HS-27A (cell line): ENCODE measurements at regions not wholly inside any gene's neighbourhood (a gene's known extent, or its start where the extent isn't known, plus 50 kb on each side); places are given as distances from the start of the nearest gene placed in this dataset.
"Not testable (repeated sequence)": the region's sequence is repeated elsewhere in the genome, so short reads cannot be mapped to it uniquely, and the experiment has no call there.

Experiments
- DNase-seq: peaks from one replicate; pipeline ENCODE4 v3.0.0-alpha.2; 2012; ENCODE audit warnings: low read depth, missing footprints

DNA sequence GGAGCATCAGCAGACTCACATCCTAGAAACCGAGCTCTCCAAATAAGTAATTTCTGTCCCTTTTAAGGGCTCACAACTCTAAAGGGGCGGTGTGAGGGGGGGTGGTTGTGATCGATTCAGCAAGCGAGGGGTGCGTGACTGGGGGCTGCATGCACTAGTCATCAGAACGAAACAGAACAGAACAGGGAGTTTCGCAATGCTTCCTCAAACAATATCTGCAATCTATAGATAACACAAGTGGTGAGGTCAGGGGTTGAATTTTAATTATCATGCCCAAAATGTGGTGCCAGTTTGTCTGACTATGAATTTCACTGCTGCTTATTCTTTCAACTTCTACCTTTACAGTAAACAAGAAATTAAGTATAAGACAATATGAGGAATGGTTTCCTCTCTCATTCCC is 1003.0 kb upstream of the NCAM2 start:
- no peak for DNase-seq

DNA sequence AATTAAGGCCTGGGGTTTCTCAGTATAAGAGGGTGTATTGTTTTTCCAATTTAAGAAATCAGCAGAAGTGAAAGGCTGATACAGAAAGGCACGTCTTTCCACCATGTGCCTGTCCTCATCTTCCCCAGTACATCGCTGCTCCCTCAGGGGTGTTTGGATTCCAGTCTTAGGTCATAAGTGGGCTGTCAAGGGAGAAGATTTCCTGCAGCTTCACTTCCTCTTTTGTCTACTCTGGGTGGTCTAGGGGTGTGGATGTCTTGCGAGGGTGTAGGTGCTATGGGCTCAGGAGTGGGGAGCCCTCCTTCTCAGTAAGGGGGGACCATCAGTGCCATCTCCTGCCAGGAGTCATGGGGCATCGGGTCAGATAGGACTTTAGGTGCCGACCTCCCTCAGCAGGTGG is 999.8 kb upstream of the NCAM2 start:
- DNase-seq: no peak

DNA sequence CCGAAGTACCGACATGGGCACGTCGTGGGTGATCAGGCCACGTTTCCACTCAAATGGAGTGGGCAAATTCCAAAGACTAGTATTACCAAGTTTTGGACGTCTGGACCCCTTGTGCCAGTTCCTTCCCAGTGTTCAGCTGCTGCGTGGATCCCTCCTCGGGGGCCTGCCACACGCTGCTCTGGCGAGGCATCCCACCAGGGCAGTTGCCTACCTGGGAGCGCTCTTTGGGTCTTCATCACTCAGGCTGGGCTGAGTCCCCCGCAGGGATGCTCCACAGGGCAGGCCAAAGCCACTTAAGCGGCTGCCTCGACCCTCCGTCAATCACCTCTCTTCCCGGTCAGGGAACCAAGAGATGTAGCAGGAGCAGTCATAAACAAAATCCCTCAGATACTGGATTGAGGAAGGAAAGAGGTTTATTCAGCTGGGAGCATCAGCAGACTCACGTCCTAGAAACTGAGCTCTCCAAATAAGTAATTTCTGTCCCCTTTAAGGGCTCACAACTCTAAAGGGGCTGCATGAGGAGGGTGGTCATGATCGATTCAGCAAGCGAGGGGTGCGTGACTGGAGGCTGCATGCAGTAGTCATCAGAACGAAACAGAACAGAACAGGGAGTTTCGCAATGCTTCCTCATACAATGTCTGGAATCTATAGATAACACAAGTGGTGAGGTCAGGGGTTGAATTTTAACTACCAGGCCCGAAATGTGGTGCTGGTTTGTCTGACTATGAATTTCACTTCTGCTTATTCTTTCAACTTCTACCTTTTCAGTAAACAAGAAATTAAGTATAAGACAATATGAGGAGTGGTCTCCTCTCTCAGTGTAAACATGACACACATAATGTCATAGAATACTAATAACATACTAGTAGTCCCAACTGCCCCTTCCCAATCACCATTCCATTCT is 998.6 kb upstream of the NCAM2 start:
- no peak for DNase-seq

DNA sequence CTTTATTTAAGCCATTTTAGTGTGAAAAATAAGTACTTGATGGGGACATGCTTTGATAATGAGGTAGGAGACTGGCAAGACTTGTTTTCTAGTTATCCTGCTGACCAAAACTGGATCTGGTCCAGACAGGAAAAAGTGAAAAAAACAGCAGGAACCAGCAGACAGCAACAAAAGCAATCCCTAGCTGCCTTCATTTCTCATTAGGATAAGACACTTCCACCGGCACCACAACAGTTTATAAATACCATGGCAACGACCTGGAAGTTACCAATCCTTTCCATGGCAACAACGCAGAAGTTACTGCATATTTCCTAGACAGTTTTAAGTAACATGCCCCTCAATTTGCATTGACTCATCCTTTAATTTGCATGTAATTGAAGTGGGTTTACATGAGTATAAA is 993.8 kb upstream of the NCAM2 start:
- no peak for DNase-seq

DNA sequence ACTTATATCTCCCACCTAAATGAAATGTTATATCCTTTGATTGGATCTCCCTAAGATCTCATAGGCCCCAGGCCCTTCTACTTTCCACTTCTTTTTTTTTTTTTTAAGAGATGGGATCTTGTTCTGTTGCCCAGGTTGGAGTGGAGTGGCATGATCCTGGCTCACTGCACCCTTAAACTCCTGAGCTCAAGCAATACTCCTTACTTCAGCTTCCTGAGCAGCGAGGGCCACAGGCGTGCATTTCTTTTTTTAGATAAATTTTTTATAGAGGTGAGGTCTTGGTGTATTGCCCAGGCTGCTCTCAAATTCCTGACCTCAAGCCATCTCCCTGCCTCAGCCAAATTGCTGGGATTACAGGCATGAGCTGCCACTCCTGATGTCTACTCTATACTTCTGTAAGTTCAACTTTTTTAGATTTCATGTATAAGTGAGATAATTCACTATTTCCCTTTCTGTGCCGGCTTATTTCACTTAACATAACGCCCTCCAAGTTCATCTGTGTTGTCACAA is 987.5 kb upstream of the NCAM2 start:
- DNase-seq: no peak

DNA sequence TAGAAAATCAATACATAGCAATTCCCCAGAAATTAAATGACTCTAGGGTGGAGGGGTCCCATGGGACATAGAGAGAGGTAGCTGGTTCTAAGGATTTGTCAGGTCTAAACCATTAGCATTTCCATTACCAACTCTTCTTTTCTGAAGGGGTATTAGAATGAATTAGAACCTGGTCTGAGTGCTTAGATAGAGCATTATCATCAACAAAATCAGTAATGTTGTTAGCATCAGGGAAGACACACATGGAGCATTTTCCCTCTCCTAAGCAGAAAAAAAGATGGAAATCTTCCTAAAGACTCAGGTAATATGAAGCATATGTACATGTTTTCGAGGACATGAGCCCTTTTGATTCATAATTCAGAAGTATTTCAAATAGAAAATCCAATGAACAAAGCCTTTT is 984.4 kb upstream of the NCAM2 start:
- DNase-seq: no peak

DNA sequence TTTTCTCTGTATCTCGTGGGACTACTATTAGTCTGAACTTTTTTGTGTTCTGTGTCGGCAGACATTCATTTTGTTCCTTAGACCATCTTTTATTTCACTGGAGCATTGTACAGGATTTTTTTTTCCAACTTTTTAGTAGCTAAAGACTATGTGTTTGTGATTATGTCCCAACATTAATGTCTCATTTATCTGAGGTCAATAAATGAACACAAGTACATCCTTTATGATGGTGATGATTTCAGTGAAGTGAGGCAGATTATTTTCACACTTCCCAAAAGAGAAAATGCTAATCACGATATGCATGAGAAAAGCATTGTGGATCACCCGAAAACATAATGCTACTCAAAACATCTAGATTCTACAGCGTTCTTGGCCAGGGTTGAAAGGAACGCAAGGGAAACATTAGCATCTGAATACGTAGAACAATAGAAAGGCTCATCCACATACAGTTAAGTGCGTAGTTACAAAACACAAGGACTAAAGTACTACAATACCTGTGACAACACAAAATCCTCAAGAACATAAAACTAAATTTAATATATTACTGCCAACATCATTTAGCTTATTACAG is 981.7 kb upstream of the NCAM2 start:
- no peak for DNase-seq

DNA sequence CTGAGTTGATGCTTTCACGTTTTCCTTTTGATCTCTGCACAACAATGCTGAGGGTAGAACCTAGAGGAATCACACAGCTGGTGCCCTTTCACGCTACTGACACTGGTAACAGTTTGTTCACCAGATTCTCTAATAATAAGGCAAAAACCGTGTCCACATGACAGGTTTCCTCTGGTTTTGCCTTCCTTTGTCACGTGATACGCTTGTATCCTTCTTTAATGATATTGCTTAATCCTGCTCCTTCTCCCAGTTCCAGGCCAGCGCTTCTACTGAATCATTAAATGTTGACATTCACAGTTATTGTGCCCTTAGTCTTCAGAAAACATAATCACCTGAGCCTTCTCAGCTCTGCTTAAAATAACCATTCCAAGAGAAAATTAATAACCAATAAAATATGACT is 978.2 kb upstream of the NCAM2 start:
- no peak for DNase-seq

DNA sequence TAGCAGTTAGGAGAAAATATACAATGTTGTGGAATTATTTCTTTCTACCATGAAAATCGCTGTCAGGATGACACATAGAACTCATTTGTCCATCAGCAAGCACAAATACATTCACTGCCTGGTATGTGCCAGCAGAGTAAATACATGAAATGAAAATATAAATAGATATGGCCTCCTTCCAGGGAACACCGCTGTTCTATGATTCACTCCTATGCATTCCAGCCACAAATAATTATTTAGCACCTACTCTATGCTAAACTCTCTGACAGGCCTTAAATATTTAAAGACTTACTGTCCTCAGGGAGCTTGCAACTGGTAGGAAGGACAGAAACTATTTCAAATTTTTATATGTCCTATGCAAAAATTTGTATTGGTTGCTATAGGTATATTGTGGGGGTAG is 975.0 kb upstream of the NCAM2 start:
- DNase-seq: no peak

DNA sequence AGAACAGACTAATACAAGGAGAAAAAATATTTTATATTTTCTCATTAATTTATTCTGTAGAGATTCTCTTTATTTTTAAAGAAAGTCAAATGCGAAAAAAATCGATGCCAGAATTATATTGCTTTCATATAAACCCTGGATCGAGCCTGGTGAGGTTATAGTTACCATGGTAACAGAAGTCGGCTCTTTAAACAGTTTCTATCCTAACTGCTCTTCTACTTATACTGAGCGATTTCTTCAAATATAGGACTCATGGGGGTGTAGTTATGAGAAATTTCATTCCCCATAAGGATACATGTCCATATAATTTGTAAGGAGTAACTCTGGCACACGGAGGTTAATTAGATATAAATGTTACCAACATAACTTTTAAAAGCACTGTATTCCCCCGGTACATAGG is 973.5 kb upstream of the NCAM2 start:
- no peak for DNase-seq

DNA sequence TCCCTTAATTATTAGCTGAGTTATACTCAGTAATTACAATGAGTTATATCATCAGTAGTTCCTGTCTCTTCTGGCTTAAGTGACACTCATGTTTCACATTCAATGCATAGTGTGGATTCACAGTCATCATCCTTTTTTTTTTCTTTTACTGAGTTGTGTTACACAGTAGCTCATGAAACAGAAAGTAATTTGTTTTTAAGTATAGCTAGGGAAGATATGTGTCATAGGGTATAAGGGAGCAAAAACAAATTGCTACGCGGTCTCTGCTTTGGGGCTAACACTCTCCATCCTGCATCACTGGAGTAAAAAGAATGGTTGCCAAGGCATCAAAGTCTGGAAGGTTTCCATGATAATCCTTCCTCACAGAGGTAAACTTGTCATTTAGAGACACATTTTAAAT is 971.7 kb upstream of the NCAM2 start:
- DNase-seq: no peak

DNA sequence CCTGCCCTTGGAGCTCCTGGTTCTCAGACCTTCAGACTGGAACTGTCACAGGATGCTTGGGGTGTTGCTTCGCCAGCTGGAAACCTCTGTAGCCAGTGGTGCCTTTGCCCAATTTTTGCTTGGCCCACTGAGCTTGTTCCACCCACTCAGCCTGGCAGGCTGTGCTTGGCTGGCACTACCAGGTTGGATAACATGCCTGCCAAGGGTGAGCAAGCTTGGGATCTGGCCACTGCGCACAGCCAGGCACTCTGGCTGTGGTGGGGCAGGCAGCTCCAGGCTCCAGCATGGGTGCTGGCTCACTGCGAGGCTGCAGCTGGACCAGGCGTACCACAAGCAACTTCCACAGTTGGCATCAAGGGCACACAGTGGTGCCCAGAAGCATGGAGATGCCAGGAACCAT is 967.8 kb upstream of the NCAM2 start:
- no peak for DNase-seq

DNA sequence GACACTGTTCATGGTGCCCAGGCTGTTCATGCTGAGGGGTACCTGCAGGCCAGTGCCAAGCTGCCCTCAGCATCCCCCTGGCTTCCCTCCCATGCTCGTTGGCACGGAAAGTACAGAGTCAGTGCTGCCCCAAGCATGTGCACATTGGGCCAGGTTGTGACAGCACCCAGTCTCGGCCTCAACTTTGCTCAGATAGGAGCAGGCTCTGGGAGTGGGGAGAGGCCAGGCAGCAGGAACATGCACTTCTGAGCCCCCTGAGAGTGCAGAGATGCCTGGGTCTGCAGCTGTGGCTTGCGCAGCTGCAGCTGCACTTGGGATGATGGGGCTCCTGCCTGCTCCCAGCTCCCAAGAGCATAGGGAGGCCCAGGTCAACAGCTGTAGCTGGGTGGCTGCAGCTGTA is 966.4 kb upstream of the NCAM2 start:
- DNase-seq: no peak

DNA sequence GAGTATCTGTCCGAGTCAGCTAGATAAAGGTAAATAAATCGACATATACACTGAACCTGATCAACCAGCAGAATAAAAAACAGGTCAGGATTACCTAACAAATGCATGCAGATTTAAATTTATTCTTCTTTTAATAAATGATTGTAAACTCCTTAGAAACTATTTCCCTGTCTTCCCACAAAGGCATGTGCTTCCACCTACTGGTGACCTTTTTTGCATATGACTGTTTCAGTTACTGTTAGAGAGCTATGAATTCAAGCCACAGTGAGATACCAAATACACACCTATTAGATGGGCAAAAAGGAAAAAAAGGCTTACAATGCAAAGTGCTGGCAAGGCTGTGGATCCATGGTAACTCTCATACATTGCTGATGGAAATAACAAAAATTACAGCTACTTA is 957.4 kb upstream of the NCAM2 start:
- DNase-seq: no peak

DNA sequence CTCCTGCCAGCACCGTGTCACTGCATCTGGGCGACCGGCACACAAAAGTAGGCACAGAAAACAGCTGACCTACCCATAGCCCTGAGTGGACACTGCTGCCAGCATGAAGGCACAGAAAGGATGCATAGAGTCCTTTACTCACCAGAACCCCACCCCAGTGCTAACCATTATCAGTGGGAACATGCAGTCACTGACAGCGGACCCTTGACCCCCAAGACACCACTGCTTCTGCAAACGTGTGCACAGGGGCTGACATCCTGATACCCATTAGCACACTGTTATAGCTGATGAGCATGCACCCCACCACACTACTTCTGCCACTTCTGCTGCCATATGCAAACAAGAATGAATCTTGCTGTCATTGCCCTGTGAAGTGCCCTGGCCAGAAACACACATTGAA is 953.0 kb upstream of the NCAM2 start:
- DNase-seq: no peak

DNA sequence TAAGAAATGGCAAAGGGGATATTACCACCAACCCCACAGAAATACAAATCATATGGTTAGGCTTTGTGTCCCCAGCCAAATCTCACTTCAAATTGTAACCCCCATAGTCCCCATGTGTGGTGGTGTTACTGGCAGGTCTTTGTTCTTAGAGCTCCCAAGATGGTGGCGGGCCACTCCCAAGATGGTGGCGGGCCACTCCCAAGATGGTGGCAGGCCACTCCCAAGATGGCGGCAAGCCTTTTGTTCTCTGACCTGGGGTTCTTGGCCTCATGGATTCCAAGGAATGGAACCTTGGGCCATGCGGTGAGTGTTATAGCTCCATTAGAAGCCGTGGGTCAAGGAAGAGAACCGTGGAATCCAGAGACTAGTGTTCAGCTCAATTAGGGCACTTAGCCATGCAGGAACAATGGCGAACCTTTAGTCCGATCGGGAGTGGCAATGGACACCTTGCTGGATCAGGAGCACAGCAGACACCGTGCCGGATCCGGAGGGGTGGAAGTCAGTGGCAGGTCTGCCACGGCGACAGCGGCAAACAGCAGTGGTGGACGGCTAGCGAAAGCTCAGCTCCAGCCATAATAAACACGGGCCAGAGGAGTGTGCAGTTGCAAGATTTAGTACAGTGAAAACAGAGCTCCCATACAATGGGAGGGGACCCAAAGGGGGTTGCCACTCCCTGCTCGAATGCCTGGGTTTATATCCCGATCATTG is 949.9 kb upstream of the NCAM2 start:
- not testable (repeated sequence) for DNase-seq

DNA sequence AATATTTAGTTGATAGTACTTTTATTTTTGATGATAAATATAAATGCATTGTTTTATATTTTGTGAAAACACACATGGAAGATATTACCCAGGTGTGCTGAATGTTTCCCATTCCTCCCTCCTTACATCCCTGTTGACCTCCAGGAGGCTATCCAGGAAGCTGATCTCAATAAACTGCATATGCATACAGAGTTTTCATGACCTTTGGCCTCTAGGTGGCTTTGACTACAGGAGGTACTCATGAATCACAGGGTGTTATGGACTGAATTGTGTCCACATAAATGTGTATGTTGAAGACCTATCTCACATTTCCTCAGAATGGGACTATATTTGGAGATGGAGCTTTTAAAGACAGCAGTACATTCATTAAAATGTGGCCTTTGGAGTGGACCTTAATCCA is 914.9 kb upstream of the NCAM2 start:
- no peak for DNase-seq

DNA sequence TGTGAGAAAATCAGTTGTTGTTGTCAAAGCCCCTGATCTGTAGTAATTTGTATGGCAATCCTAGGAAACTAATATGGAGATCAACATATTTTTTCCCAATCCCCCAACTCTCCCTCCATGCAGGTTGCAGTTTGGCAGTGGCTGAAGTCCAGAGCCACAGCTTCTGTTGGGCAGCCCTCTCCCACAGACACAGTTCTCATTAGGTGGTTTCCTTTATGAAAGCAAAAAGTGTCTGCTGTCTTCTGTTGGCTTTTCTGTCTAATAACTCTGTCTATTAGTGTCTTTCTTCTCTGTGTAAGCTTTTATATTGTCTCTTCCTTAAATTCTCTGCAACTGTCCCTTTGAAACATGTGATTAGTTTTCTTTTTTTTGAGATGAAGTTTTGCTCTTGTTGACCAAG is 914.3 kb upstream of the NCAM2 start:
- DNase-seq: no peak

DNA sequence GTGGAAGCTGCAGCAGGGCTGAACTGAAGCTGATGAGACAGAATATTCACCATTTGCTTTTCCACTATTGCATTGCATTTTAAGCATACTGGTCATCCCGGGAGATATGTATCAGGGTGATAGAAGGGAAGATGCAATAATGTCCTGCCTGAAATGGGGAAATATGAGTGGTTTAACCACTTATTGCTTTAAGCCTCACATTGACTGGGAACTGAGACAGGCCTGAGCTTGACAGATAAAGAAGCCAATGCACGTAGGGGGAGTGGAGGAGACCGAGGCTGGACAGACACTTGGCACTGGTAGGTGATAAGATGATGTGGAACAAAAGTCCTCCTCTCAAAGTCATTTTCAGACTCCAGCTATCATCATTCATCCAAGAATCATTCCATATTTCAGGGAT is 911.7 kb upstream of the NCAM2 start:
- no peak for DNase-seq

DNA sequence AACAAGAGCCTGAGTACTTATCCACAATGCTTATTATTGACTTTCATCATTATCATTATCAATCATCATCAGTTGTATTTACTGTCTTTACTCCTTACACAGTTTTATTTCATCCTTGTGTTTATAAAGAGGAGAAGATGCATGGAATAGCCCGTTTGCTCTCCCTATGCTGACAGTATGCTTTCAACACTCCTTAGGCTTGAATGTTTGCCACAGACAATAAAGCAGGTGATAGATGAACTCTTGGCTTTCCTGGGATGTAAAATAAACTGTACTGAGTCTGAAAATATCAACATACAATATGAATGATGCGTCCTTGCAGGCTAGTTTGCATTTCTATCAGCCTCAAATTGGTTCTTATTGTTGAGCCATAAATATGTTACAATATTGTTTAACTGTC is 891.8 kb upstream of the NCAM2 start:
- DNase-seq: no peak

DNA sequence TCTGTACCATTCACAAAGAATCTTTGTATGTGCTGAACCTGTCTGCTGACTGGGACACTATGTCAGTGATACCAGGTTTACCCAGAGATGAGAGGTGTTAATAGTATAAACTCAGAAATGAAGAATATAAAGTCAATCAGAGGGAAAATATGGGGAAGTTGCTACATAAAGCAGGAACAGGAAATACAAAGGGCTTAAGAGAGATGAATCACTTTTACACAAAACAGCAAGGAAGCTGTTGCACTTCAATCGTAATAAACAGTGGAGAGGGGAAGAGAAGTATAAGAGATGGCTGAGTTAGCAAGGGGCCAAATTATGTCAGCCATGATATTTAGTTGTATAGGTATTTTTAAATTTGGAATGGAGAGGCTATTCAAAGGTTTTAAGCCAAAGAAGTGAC is 890.2 kb upstream of the NCAM2 start:
- no peak for DNase-seq

DNA sequence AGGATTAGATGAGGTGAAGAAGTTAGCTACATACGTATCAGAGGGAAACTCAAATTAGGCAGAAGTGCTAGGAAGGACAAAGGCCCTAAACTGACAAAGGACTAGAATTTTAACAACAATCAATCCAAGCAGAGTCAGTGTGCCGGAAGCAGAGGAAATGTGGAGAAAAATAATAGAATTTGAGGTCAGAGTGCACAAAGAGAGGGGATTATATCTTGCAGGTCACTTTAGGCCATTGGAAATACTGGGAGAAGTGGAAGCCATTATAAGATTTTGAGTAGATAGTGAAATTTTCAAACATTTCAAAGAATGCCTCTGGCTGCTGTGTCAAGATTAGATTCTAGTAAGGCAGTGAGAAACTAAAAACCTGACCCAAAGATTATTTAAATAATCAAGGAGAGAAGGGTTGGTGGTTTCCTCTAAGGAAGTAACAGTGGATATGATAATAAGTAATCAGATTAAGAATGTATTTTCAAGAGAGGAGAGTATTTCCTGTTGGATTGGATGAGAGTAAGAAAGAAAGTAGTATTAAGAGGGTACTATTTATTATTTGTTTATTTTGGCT is 889.2 kb upstream of the NCAM2 start:
- DNase-seq: no peak

DNA sequence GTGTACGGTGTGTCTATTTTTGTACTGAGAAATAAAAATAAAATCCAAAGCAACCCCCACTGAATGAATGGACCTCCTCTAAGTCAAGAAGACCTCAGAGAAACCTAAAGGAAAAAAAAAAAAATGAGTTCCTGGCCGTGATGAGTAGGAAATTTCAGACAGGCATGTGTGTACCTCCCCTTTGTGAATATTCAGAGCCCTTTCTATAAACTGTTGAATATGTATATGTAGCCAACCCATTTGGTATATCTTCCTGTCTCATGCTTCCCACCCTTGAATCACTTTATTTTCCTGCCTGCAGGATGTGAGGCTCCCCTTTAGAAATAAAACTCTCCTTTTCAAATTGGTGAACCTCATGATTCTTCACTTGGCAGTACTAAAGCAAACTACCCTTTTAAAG is 887.8 kb upstream of the NCAM2 start:
- DNase-seq: no peak
